ENCODE measurements at regions not wholly inside any gene's neighbourhood (a gene's known extent, or its start where the extent isn't known, plus 50 kb on each side); places are given as distances from the start of the nearest gene placed in this dataset.

GRCh38 chr3:20914310-20914709, 728.3 kb upstream of the SGO1 start:
- H3K4me1 Mint-ChIP-seq (ENCODE audit: unreplicated experiment): peaks cover 4% of the 10 kb centered on the region

DNA sequence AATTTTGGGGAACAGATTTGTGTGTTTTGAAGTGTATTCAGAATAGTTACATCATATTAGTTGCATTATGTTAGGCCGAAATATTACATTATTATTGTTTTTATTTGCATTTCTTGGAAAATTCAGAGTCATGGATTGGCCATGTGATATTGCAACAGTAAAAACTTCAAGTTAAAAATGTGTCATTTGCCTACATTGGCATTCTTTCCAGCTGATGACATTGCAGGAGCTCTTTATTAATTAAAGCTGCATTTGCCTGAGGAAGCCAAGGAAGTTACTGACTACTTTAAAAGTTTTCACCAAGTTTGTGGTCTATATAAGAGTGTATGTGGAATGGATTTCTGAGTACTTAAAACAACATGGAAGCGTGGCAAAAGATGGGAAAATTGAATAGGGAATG, 726.4 kb upstream of the SGO1 start:
- H3K36me3 Mint-ChIP-seq: no peaks in the 10 kb centered on the region
- H3K4me1 Mint-ChIP-seq (ENCODE audit: unreplicated experiment): peaks cover 4% of the 10 kb centered on the region
- no peaks in the 10 kb centered on the region for H3K27me3 Mint-ChIP-seq
- H3K27ac Mint-ChIP-seq: no peak overlapping the region
- TF ChIP-seq CTCF (conservative IDR thresholded peaks at IDR 0.05): no peak
- no peaks in the 10 kb centered on the region for H3K9me3 Mint-ChIP-seq
- H3K4me3 Mint-ChIP-seq: no peak overlapping the region
- DNase-seq (ENCODE audit: extremely low spot score, unreplicated experiment): no peak

More at GRCh38 chr3:20914310-20914709, 728.3 kb upstream of the SGO1 start:
- no peak for TF ChIP-seq CTCF (conservative IDR thresholded peaks at IDR 0.05)
- no peaks in the 10 kb centered on the region for H3K36me3 Mint-ChIP-seq
- H3K4me3 Mint-ChIP-seq: no peak overlapping the region
- no peaks in the 10 kb centered on the region for H3K9me3 Mint-ChIP-seq
- H3K27ac Mint-ChIP-seq: no peak overlapping the region
- DNase-seq (ENCODE audit: extremely low spot score, unreplicated experiment): no peak
- no peaks in the 10 kb centered on the region for H3K27me3 Mint-ChIP-seq

GRCh38 chr3:20909511-20909910, 723.5 kb upstream of the SGO1 start:
- no peaks in the 10 kb centered on the region for H3K4me1 Mint-ChIP-seq (ENCODE audit: unreplicated experiment)
- H3K9me3 Mint-ChIP-seq: no peaks in the 10 kb centered on the region
- no peak for DNase-seq (ENCODE audit: extremely low spot score, unreplicated experiment)
- H3K4me3 Mint-ChIP-seq: no peak overlapping the region
- H3K27ac Mint-ChIP-seq: no peak overlapping the region
- TF ChIP-seq CTCF (conservative IDR thresholded peaks at IDR 0.05): no peak
- no peaks in the 10 kb centered on the region for H3K36me3 Mint-ChIP-seq
- no peaks in the 10 kb centered on the region for H3K27me3 Mint-ChIP-seq

DNA sequence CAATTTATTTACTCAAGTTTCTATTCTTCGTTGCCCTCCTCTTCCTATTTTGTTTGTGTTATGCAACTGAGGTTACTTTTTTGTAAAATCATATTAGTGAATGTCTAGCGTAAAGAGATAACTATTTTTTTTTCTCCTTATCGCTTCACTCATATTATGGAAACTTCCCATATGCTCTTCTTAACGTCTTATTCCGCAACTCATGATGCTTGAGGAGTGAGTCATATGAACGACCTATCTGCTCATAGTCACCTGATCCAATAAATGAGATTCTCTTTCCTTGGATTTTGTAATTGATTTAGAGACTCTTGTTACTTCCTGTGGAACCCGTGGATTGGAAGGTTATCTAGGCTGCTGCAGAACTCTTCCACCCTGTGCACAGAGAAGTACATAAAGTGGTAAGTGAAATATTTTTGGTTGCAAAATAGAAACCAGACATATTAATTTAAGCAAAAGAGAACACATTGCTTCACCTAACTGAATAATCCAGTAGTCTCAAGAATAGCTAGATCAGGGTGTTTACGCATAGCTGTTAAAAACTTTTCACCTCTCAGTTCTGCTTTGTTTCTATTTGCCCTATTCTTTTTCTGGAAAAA, 719.3 kb upstream of the SGO1 start:
- Mint-ChIP-seq H3K36me3 (no peaks in the 10 kb centered on the region), H3K27ac (no peak overlapping the region), H3K4me1 (ENCODE audit: unreplicated experiment) (no peaks in the 10 kb centered on the region), H3K27me3 (no peaks in the 10 kb centered on the region), H3K9me3 (no peaks in the 10 kb centered on the region), H3K4me3 (no peak overlapping the region)
- no peak for TF ChIP-seq CTCF (conservative IDR thresholded peaks at IDR 0.05)
- no peak for DNase-seq (ENCODE audit: extremely low spot score, unreplicated experiment)

DNA sequence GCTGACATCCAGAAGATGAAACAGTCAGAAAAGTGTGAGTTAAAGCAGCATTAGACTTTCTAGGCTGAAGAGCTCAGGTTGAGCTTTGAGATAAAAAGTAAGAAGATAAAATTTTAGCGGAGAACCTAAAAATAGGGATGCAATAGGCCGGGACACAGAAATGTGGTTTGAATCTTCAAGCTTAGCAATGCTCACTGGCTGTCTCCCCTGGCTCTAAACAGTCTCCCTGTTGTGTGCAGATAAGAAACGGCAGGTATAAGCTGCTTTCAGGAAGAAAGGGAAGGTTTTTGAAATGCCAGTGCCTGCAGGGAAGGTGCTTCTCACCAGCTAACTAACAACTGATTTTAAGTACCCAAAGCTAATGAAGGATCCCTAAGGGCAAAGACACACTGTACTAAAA, 718.7 kb upstream of the SGO1 start:
- TF ChIP-seq CTCF (conservative IDR thresholded peaks at IDR 0.05): no peak
- Mint-ChIP-seq H3K4me1 (ENCODE audit: unreplicated experiment) (no peaks in the 10 kb centered on the region), H3K27ac (no peak overlapping the region), H3K4me3 (no peak overlapping the region), H3K9me3 (no peaks in the 10 kb centered on the region), H3K36me3 (no peaks in the 10 kb centered on the region), H3K27me3 (no peaks in the 10 kb centered on the region)
- no peak for DNase-seq (ENCODE audit: extremely low spot score, unreplicated experiment)

GRCh38 chr3:20898962-20899361, 713.0 kb upstream of the SGO1 start:
- Mint-ChIP-seq H3K9me3 (no peaks in the 10 kb centered on the region), H3K4me1 (ENCODE audit: unreplicated experiment) (no peaks in the 10 kb centered on the region), H3K27ac (no peak overlapping the region), H3K36me3 (no peaks in the 10 kb centered on the region), H3K27me3 (no peaks in the 10 kb centered on the region), H3K4me3 (no peak overlapping the region)
- TF ChIP-seq CTCF (conservative IDR thresholded peaks at IDR 0.05): no peak
- no peak for DNase-seq (ENCODE audit: extremely low spot score, unreplicated experiment)
